ENCODE measurements at regions not wholly inside any gene's neighbourhood (a gene's known extent, or its start where the extent isn't known, plus 50 kb on each side); places are given as distances from the start of the nearest gene placed in this dataset.

DNA sequence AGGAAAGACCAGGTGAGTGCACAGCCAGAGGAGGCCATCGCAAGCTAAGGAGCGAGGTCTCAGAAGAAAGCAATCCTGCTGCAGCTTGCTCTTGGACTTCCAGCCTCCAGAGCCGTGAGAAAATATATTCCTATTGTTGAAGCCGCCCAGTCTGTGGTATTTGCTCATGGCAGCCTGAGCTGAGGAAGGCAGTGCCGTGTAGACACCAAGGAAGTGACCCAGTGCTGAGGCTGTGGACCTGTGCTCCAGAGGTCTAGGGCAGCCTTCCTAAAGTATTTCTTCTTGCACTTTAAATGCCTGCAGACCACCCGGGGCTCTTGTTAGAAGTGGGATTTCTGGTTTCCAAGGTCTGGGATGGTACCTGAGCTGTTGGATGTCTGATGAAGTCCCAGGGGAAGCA lies 158.5 kb upstream of the KL start:
- Histone ChIP-seq H3K36me3 (ENCODE audit: control insufficient read depth in 2 of 2, insufficient read depth in 2 of 2, low read length in 1 of 2) (no peaks in the 10 kb centered on the region), H3K27ac (ENCODE audit: low read depth in 2 of 2, low read length in 1 of 2) (no peak overlapping the region), H3K9me3 (ENCODE audit: control insufficient read depth in 2 of 2, insufficient read depth in 1 of 2, low read depth in 1 of 2, low read length in 1 of 2) (peaks cover 0 to 3% of the 10 kb centered on the region in 2 donors), H3K4me3 (ENCODE audit: low read depth in 1 of 2, low read length in 2 of 2) (no peak overlapping the region), H3K27me3 (ENCODE audit: control insufficient read depth in 1 of 2, insufficient read depth in 2 of 2, low read length in 2 of 2) (no peaks in the 10 kb centered on the region), H3K4me1 (ENCODE audit: control insufficient read depth in 2 of 2, insufficient read depth in 2 of 2, low read length in 1 of 2) (no peaks in the 10 kb centered on the region)
- 93 to 97% methylated on average over 6 of the region's 6 CpGs for WGBS, 2 donors

DNA sequence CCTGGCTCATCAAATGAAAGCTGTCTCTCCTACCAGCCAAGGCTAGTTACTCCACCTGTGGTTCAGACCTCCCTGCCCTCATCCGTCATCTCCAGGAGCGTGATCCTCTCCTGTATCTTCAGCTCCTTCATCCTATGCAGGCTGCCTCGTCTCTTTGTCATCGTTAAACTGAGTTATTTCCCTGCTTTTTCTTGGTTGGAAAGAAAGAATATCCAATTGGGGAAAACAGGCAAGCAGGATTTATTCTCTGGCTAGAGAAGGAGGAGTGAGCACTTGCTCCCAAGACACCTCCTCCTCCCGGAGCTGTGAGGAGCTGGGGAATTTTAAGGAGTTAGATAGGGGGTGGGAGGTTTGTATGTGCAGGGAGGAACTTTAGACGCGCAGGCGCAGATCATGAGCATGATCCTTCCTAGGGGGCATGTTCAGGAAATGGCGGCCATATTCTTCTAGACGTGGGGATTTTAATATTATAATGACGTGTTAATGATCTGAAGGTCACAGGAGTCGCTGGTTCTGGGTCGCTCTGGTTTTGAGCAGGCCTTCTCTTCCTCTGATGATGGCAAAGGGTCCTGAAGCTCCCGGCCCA lies 156.4 kb upstream of the KL start:
- Histone ChIP-seq H3K4me1 (ENCODE audit: control insufficient read depth in 2 of 2, insufficient read depth in 2 of 2, low read length in 1 of 2) (no peaks in the 10 kb centered on the region), H3K27ac (ENCODE audit: low read depth in 2 of 2, low read length in 1 of 2) (no peak overlapping the region), H3K9me3 (ENCODE audit: control insufficient read depth in 2 of 2, insufficient read depth in 1 of 2, low read depth in 1 of 2, low read length in 1 of 2) (peaks cover 0 to 3% of the 10 kb centered on the region in 2 donors), H3K27me3 (ENCODE audit: control insufficient read depth in 1 of 2, insufficient read depth in 2 of 2, low read length in 2 of 2) (no peaks in the 10 kb centered on the region), H3K4me3 (ENCODE audit: low read depth in 1 of 2, low read length in 2 of 2) (no peak overlapping the region), H3K36me3 (ENCODE audit: control insufficient read depth in 2 of 2, insufficient read depth in 2 of 2, low read length in 1 of 2) (no peaks in the 10 kb centered on the region)
- 95 to 96% methylated on average over 14 of the region's 14 CpGs for WGBS, 2 donors

DNA sequence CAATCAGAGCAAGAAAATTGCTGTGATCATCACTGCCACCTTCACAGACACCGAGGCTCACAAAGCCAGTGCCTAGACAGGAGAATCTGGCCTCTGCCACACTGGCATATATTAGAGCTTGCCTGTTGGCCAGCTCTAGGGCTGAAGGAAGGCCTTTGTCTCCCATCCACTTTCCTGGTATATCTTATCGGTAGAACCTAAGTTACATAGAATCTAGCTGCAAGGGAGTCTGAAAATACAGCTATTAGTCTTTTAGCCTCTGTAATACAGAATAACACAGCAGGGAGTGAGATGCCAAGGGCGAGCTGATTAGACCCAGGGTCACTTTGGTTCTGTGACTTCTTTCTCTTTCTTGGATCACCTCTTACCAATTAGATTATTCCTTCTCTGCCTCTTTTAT lies 154.9 kb upstream of the KL start:
- no peak overlapping the region for H3K4me3 ChIP-seq (ENCODE audit: low read depth in 1 of 2, low read length in 2 of 2)
- WGBS, 2 donors = 86 to 94% methylated on average over 3 of the region's 3 CpGs
- H3K4me1 ChIP-seq (ENCODE audit: control insufficient read depth in 2 of 2, insufficient read depth in 2 of 2, low read length in 1 of 2) = no peaks in the 10 kb centered on the region
- H3K9me3 ChIP-seq (ENCODE audit: control insufficient read depth in 2 of 2, insufficient read depth in 1 of 2, low read depth in 1 of 2, low read length in 1 of 2) = peaks cover 0 to 3% of the 10 kb centered on the region in 2 donors
- H3K27ac ChIP-seq (ENCODE audit: low read depth in 2 of 2, low read length in 1 of 2) = no peak overlapping the region
- no peaks in the 10 kb centered on the region for H3K27me3 ChIP-seq (ENCODE audit: control insufficient read depth in 1 of 2, insufficient read depth in 2 of 2, low read length in 2 of 2)
- H3K36me3 ChIP-seq (ENCODE audit: control insufficient read depth in 2 of 2, insufficient read depth in 2 of 2, low read length in 1 of 2) = no peaks in the 10 kb centered on the region

DNA sequence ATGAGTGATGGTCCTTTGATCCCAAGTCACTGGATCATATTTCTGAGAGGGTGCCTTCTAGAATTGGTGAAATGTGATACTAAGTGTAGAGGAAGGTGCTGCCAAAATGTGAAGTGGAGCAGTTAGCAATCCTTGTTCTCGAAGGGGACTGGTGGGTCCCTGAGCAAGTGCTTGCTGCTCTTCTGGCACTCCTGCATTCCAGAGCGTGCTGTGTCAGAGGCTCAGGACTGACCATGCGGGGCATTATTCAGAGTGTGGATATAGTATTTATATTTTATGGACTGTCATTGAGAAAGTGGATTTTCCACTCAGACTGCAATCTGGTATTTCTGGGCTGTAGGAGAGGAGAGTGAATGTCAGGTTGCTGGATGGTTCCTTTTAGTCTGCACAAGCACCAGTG lies 152.6 kb upstream of the KL start:
- Histone ChIP-seq H3K27ac (ENCODE audit: low read depth in 2 of 2, low read length in 1 of 2) (no peak overlapping the region), H3K9me3 (ENCODE audit: control insufficient read depth in 2 of 2, insufficient read depth in 1 of 2, low read depth in 1 of 2, low read length in 1 of 2) (peaks cover 0 to 3% of the 10 kb centered on the region in 2 donors), H3K36me3 (ENCODE audit: control insufficient read depth in 2 of 2, insufficient read depth in 2 of 2, low read length in 1 of 2) (no peaks in the 10 kb centered on the region), H3K4me3 (ENCODE audit: low read depth in 1 of 2, low read length in 2 of 2) (no peak overlapping the region), H3K27me3 (ENCODE audit: control insufficient read depth in 1 of 2, insufficient read depth in 2 of 2, low read length in 2 of 2) (no peaks in the 10 kb centered on the region), H3K4me1 (ENCODE audit: control insufficient read depth in 2 of 2, insufficient read depth in 2 of 2, low read length in 1 of 2) (no peaks in the 10 kb centered on the region)
- 80 to 83% methylated on average over 3 of the region's 3 CpGs for WGBS, 2 donors

DNA sequence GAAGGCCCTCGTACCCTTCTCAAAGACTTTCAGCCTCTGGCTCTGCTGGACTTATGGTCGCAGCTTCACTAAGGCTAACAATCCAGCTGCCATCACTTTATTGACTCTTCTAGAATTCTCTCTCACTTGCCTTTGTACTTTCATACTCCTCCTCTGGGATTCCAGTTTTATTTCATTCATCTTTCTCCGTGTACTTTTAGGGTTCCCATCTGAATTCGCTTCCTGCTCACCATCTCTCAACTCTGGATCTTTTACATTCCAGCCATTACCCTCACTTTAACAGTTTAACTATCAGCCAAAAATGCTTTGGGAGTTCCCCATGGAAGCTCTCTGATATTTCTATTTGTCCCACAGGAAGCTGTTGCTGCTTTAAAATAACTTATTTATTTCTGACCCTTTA lies 149.3 kb upstream of the KL start:
- H3K27me3 ChIP-seq (ENCODE audit: control insufficient read depth in 1 of 2, insufficient read depth in 2 of 2, low read length in 2 of 2) = no peaks in the 10 kb centered on the region
- no peaks in the 10 kb centered on the region for H3K9me3 ChIP-seq (ENCODE audit: control insufficient read depth in 2 of 2, insufficient read depth in 1 of 2, low read depth in 1 of 2, low read length in 1 of 2)
- H3K27ac ChIP-seq (ENCODE audit: low read depth in 2 of 2, low read length in 1 of 2) = no peak overlapping the region

DNA sequence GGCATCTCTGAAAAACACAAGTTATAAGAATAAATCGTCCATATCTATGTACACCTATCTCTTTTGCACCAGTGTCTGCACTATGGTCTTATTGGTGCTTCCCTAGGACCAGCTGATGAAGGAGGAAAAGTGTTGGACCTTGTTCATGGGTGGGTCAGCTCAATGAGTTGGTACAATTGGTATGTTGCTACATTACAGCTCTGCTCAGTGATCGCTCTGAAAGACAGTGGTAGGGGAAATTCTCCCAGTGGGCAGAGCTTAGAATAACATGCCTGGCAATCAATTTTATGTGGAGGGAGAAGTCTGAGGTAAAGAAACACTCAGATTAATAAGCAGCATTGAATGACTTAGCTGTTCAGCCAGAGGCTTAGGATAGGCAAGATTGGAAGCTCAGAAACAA lies 138.7 kb upstream of the KL start:
- Histone ChIP-seq H3K27ac (ENCODE audit: low read depth in 2 of 2, low read length in 1 of 2) (no peak overlapping the region), H3K4me1 (ENCODE audit: control insufficient read depth in 2 of 2, insufficient read depth in 2 of 2, low read length in 1 of 2) (no peaks in the 10 kb centered on the region), H3K27me3 (ENCODE audit: control insufficient read depth in 1 of 2, insufficient read depth in 2 of 2, low read length in 2 of 2) (no peaks in the 10 kb centered on the region), H3K9me3 (ENCODE audit: control insufficient read depth in 2 of 2, insufficient read depth in 1 of 2, low read depth in 1 of 2, low read length in 1 of 2) (no peaks in the 10 kb centered on the region), H3K4me3 (ENCODE audit: low read depth in 1 of 2, low read length in 2 of 2) (no peak overlapping the region), H3K36me3 (ENCODE audit: control insufficient read depth in 2 of 2, insufficient read depth in 2 of 2, low read length in 1 of 2) (no peaks in the 10 kb centered on the region)
- WGBS, 2 donors = 64 to 83% methylated on average over 2 of the region's 2 CpGs

More for the DNA sequence above, 149.3 kb upstream of the KL start:
- H3K4me1 ChIP-seq (ENCODE audit: control insufficient read depth in 2 of 2, insufficient read depth in 2 of 2, low read length in 1 of 2) = no peaks in the 10 kb centered on the region
- WGBS, 2 donors = 84 to 87% methylated on average over 4 of the region's 4 CpGs
- no peak overlapping the region for H3K4me3 ChIP-seq (ENCODE audit: low read depth in 1 of 2, low read length in 2 of 2)
- no peaks in the 10 kb centered on the region for H3K36me3 ChIP-seq (ENCODE audit: control insufficient read depth in 2 of 2, insufficient read depth in 2 of 2, low read length in 1 of 2)

DNA sequence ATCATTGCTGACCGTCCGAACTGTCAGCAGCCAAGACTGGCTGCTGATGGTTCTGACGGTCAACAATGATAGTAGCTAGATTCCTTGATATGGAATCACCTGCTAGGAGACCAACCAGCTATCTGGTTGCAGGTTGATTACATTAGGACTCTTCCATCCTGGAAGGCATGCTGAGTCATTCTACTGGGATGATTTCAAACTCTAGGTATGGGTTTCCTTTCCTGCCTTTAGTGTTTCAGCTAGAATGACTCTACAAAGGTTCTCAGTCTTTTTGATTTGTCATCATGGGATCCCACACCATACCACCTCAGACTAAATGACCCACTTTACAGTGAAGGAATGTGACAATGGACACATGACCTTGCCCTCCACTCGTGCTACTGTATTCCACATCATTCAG lies 138.1 kb upstream of the KL start:
- WGBS, 2 donors = 92 to 95% methylated on average over 4 of the region's 4 CpGs
- H3K27me3 ChIP-seq (ENCODE audit: control insufficient read depth in 1 of 2, insufficient read depth in 2 of 2, low read length in 2 of 2) = no peaks in the 10 kb centered on the region

DNA sequence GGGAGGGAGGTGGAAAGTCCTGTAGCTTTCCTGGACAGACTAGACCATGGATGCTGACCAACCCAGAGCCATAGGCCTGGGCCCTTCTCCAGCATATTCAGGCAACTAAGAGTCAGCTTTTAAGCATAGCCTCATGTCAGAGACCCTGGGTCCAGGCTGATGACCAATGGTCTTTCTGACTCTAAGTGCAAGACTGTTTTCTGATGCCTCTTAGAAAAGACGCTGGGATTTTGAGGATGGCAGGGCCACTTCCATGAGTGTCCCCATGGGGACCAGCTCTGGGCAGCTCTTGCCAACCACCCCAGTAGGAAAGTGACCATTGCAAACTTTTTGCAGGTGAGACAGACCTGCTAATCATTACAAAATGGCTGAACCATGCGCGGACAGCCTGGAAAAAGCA lies 135.6 kb upstream of the KL start:
- Histone ChIP-seq H3K36me3 (ENCODE audit: control insufficient read depth in 2 of 2, insufficient read depth in 2 of 2, low read length in 1 of 2) (no peaks in the 10 kb centered on the region), H3K9me3 (ENCODE audit: control insufficient read depth in 2 of 2, insufficient read depth in 1 of 2, low read depth in 1 of 2, low read length in 1 of 2) (no peaks in the 10 kb centered on the region), H3K27ac (ENCODE audit: low read depth in 2 of 2, low read length in 1 of 2) (no peak overlapping the region), H3K4me1 (ENCODE audit: control insufficient read depth in 2 of 2, insufficient read depth in 2 of 2, low read length in 1 of 2) (no peaks in the 10 kb centered on the region), H3K4me3 (ENCODE audit: low read depth in 1 of 2, low read length in 2 of 2) (no peak overlapping the region), H3K27me3 (ENCODE audit: control insufficient read depth in 1 of 2, insufficient read depth in 2 of 2, low read length in 2 of 2) (no peaks in the 10 kb centered on the region)
- 88 to 93% methylated on average over 3 of the region's 3 CpGs for WGBS, 2 donors

More for the DNA sequence above, 138.1 kb upstream of the KL start:
- H3K27ac ChIP-seq (ENCODE audit: low read depth in 2 of 2, low read length in 1 of 2) = no peak overlapping the region
- H3K36me3 ChIP-seq (ENCODE audit: control insufficient read depth in 2 of 2, insufficient read depth in 2 of 2, low read length in 1 of 2) = no peaks in the 10 kb centered on the region
- H3K9me3 ChIP-seq (ENCODE audit: control insufficient read depth in 2 of 2, insufficient read depth in 1 of 2, low read depth in 1 of 2, low read length in 1 of 2) = no peaks in the 10 kb centered on the region
- no peaks in the 10 kb centered on the region for H3K4me1 ChIP-seq (ENCODE audit: control insufficient read depth in 2 of 2, insufficient read depth in 2 of 2, low read length in 1 of 2)
- H3K4me3 ChIP-seq (ENCODE audit: low read depth in 1 of 2, low read length in 2 of 2) = no peak overlapping the region

DNA sequence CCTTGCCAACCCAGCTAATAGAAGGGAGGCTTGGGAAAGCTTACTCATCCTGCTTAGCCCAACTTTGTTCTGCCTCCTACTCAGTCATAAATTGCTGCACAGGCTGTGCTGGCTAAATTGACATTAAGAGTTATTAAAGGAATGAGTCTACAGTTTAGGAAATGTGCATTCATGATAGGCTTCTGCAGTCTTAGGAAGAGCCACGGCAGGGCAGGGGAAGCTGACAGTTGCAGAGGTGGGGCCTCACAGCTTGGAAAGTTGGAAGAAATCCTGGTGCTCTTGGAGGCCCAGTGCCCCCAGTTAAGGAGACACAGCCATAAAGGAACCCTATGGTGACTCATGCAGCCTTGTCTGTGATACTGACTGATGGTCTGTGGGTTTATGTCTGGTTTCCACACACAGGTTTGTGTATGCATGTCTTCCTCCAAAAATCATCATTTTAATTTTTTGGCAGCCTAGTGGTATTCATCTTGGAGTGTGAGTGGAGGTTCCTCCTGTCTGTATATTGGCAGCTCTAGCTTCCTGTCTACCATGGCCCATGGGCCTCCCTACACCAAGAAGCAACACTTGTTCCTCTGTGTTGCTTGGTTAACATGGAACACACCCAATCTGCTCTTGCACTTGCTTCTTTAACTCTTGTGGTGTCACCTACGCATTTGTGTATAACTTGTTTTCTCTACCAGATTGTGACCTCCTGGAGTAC lies 135.0 kb upstream of the KL start:
- H3K36me3 ChIP-seq (ENCODE audit: control insufficient read depth in 2 of 2, insufficient read depth in 2 of 2, low read length in 1 of 2) = no peaks in the 10 kb centered on the region
- H3K27me3 ChIP-seq (ENCODE audit: control insufficient read depth in 1 of 2, insufficient read depth in 2 of 2, low read length in 2 of 2) = no peaks in the 10 kb centered on the region
- no peaks in the 10 kb centered on the region for H3K9me3 ChIP-seq (ENCODE audit: control insufficient read depth in 2 of 2, insufficient read depth in 1 of 2, low read depth in 1 of 2, low read length in 1 of 2)
- WGBS, 2 donors = 44 to 50% methylated on average over 2 of the region's 2 CpGs
- no peaks in the 10 kb centered on the region for H3K4me1 ChIP-seq (ENCODE audit: control insufficient read depth in 2 of 2, insufficient read depth in 2 of 2, low read length in 1 of 2)
- H3K4me3 ChIP-seq (ENCODE audit: low read depth in 1 of 2, low read length in 2 of 2) = no peak overlapping the region
- no peak overlapping the region for H3K27ac ChIP-seq (ENCODE audit: low read depth in 2 of 2, low read length in 1 of 2)

DNA sequence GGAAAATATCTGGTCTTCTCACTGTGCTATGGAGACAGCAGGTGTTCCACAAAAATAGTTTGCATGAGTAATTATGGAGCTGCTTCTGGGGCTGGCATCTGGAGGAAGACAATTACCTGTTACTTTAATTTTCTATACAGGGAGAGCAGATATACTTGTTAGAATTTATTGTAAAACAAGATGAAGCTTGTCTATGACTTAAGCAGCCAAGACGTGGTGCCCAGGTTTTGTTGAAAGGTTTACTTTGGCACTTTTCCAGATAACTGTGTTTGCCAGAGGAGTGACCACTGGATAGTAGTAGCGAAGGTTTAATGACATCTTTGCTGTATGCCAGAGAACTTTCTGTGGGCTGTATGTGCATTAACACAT lies 134.5 kb upstream of the KL start:
- Histone ChIP-seq H3K36me3 (ENCODE audit: control insufficient read depth in 2 of 2, insufficient read depth in 2 of 2, low read length in 1 of 2) (no peaks in the 10 kb centered on the region), H3K27me3 (ENCODE audit: control insufficient read depth in 1 of 2, insufficient read depth in 2 of 2, low read length in 2 of 2) (no peaks in the 10 kb centered on the region), H3K27ac (ENCODE audit: low read depth in 2 of 2, low read length in 1 of 2) (no peak overlapping the region), H3K9me3 (ENCODE audit: control insufficient read depth in 2 of 2, insufficient read depth in 1 of 2, low read depth in 1 of 2, low read length in 1 of 2) (no peaks in the 10 kb centered on the region), H3K4me1 (ENCODE audit: control insufficient read depth in 2 of 2, insufficient read depth in 2 of 2, low read length in 1 of 2) (no peaks in the 10 kb centered on the region), H3K4me3 (ENCODE audit: low read depth in 1 of 2, low read length in 2 of 2) (no peak overlapping the region)
- 36 to 39% methylated on average over 2 of the region's 2 CpGs for WGBS, 2 donors

Data from esophagus (tissue), 2 donors.